NB4 (cell line): ENCODE measurements at regions not wholly inside any gene's neighbourhood (a gene's known extent, or its start where the extent isn't known, plus 50 kb on each side); places are given as distances from the start of the nearest gene placed in this dataset.

Experiments used
- MAX ChIP-seq: IDR thresholded peaks from 2 replicates; pipeline ENCODE4 v1.6.1; 2011; ENCODE audit warnings: low read depth, low read length
- MYC ChIP-seq: IDR thresholded peaks from 2 replicates; pipeline ENCODE4 v1.6.1; 2011; ENCODE audit warnings: low read depth, low read length
- POLR2A ChIP-seq: IDR thresholded peaks from 2 replicates; pipeline ENCODE4 v1.6.1; 2011; ENCODE audit warnings: mild to moderate bottlenecking; ENCODE audit not compliant: insufficient read length; ENCODE audit errors: extremely low read depth
- TF ChIP-seq, protein P1 (sequence below): IDR thresholded peaks from one replicate; pipeline ENCODE4 v1.5.1; 2012; ENCODE audit warnings: low read depth, low read length

DNA sequence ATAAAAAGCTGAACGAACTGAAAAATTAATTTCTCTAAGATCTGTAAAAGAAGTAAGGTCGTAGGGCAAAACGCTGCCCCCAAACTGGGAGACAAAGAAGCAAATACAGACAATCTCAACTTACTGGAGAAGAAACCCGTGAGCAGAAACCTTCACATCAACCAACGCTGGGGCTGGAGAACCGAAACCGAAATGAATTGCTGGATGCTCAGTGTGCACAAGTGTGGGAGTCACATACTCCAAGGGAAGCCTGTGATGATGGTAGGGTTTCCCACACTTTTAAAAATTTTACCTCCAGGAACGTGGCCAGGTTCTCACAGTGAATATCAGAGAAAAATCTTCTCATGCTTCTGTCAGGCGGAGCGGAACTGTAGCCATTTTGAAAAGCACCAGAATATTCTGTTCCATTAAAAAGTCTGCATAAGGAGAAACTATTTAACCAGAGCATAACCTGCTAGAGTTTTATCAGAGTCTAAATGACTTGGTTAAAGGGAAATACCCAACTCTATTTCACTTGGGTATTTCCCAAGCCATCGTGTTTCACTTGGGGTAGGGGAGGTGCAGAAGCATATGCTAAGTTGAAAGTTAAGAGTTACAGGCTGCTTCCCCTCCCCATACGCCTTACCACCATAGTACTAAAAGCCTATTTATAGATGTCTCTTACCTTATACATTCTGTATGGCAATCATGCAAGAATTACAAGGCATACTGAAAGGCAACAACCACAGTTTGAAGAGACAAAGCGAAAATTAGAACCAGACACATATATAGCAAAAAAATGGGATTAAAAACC is 110.5 kb upstream of the SLITRK1 start:
- TF ChIP-seq, protein P1, sequence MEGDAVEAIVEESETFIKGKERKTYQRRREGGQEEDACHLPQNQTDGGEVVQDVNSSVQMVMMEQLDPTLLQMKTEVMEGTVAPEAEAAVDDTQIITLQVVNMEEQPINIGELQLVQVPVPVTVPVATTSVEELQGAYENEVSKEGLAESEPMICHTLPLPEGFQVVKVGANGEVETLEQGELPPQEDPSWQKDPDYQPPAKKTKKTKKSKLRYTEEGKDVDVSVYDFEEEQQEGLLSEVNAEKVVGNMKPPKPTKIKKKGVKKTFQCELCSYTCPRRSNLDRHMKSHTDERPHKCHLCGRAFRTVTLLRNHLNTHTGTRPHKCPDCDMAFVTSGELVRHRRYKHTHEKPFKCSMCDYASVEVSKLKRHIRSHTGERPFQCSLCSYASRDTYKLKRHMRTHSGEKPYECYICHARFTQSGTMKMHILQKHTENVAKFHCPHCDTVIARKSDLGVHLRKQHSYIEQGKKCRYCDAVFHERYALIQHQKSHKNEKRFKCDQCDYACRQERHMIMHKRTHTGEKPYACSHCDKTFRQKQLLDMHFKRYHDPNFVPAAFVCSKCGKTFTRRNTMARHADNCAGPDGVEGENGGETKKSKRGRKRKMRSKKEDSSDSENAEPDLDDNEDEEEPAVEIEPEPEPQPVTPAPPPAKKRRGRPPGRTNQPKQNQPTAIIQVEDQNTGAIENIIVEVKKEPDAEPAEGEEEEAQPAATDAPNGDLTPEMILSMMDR: no peak
- TF ChIP-seq POLR2A (no peak), MAX (no peak), MYC (no peak)
